ENCODE measurements at regions not wholly inside any gene's neighbourhood (a gene's known extent, or its start where the extent isn't known, plus 50 kb on each side); places are given as distances from the start of the nearest gene placed in this dataset.
"Not testable (repeated sequence)": the region's sequence is repeated elsewhere in the genome, so short reads cannot be mapped to it uniquely, and the experiment has no call there.

- Histone ChIP-seq H3K4me3 (ENCODE audit: insufficient read depth, low read depth, low read length) (no peak overlapping the region), H3K27me3 (ENCODE audit: control insufficient read depth, insufficient read depth, low read length) (no peaks in the 10 kb centered on the region), H3K36me3 (replicated peaks; ENCODE audit: control insufficient read depth, insufficient read depth, low read length) (no peaks in the 10 kb centered on the region)
- DNase-seq = no peak
Observed at GRCh38 chr12:20044846-20045245, 323.5 kb upstream of the PDE3A start.

DNA sequence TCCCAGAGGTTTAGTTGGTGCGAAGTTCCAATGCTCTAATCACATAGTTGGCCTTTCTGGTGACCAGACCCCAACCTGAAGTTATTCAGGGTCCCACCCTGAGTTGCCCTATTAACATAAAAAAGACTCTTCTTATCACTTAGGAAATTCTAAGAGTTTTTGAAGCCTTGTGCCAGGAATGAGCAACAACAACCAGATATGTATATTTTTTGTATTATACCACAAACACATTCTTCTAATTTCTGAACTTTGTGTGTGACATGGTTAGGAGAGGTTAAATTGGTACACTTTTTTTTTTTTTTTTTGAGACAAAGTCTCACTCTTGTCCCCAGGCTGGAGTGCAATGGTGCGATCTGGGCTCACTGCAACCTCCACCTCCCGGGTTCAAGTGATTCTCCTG is 320.4 kb upstream of the PDE3A start:
- Histone ChIP-seq H3K27me3 (ENCODE audit: control insufficient read depth, insufficient read depth, low read length) (no peaks in the 10 kb centered on the region), H3K4me3 (ENCODE audit: insufficient read depth, low read depth, low read length) (no peak overlapping the region), H3K36me3 (replicated peaks; ENCODE audit: control insufficient read depth, insufficient read depth, low read length) (no peaks in the 10 kb centered on the region)

DNA sequence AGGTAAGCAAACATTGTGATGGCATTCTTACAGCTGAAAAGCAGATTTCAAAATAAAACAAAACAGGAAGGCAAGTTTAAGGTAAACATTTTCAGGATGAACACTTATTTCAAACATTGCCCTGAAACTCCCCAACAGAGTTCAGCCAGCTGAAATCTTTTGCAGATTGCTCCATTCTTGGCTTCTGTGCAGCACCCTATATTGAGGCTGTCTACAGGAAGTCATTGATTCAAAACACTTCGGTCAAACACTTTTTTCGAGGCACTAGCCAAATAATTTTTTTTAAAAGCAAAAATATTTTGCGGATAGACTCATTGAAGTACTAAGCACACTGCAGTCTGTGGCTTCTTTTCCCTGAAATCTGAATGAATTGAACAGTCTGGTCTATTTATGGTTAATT is 318.1 kb upstream of the PDE3A start:
- Histone ChIP-seq H3K27me3 (ENCODE audit: control insufficient read depth, insufficient read depth, low read length) (no peaks in the 10 kb centered on the region), H3K36me3 (replicated peaks; ENCODE audit: control insufficient read depth, insufficient read depth, low read length) (no peaks in the 10 kb centered on the region), H3K4me3 (ENCODE audit: insufficient read depth, low read depth, low read length) (no peak overlapping the region)
- no peak for DNase-seq

More for the DNA sequence above, 320.4 kb upstream of the PDE3A start:
- no peak for DNase-seq

DNA sequence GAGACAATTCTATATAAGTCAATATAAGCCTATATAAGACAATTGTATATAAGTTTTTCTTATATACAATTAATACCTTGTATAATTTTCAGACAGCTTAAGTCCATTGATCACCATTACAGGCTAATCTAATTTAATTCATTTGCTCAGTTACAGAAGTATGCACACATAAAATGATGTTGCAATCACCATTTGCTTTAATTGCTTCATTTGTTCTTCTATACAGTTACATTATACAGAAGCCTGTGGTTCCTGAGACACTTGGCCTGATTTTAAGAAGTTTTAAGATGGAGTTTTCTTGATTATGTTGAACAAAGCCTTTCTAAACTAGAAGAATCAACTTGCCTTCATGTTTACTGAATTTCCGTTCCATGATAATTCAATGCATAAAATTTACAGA is 314.6 kb upstream of the PDE3A start:
- Histone ChIP-seq H3K4me3 (ENCODE audit: insufficient read depth, low read depth, low read length) (no peak overlapping the region), H3K36me3 (replicated peaks; ENCODE audit: control insufficient read depth, insufficient read depth, low read length) (no peaks in the 10 kb centered on the region), H3K27me3 (ENCODE audit: control insufficient read depth, insufficient read depth, low read length) (no peaks in the 10 kb centered on the region)
- DNase-seq = no peak

- DNase-seq = no peak
- Histone ChIP-seq H3K4me3 (ENCODE audit: insufficient read depth, low read depth, low read length) (no peak overlapping the region), H3K36me3 (replicated peaks; ENCODE audit: control insufficient read depth, insufficient read depth, low read length) (no peaks in the 10 kb centered on the region), H3K27me3 (ENCODE audit: control insufficient read depth, insufficient read depth, low read length) (no peaks in the 10 kb centered on the region)
Observed at GRCh38 chr12:20055856-20056255, 312.5 kb upstream of the PDE3A start.

DNA sequence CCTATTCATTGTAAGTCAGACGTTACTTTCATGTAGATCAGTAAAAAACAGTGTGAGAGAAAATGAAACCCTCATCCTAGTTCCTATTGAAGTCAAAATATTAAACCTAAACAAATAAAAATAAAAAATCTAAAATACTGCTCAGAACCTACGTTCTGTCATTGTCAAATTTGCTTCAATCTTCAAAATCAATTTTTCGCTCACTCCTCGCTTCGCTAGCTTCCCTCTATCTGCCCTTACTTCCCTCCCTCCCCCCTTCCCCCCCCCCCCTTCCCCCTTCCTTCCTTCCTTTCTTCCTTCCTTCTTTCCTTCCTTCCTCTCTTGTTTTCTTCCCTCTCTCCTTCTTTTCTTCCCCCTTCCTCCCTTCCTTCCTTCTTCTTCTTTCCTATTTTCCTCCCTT is 310.9 kb upstream of the PDE3A start:
- no peaks in the 10 kb centered on the region for H3K27me3 ChIP-seq (ENCODE audit: control insufficient read depth, insufficient read depth, low read length)
- H3K36me3 ChIP-seq (replicated peaks; ENCODE audit: control insufficient read depth, insufficient read depth, low read length) = no peaks in the 10 kb centered on the region
- no peak for DNase-seq
- no peak overlapping the region for H3K4me3 ChIP-seq (ENCODE audit: insufficient read depth, low read depth, low read length)

GRCh38 chr12:20063116-20063515 is 305.2 kb upstream of the PDE3A start:
- no peak for DNase-seq
- no peaks in the 10 kb centered on the region for H3K27me3 ChIP-seq (ENCODE audit: control insufficient read depth, insufficient read depth, low read length)
- no peak overlapping the region for H3K4me3 ChIP-seq (ENCODE audit: insufficient read depth, low read depth, low read length)
- no peaks in the 10 kb centered on the region for H3K36me3 ChIP-seq (replicated peaks; ENCODE audit: control insufficient read depth, insufficient read depth, low read length)

- H3K36me3 ChIP-seq (replicated peaks; ENCODE audit: control insufficient read depth, insufficient read depth, low read length) = no peaks in the 10 kb centered on the region
- no peaks in the 10 kb centered on the region for H3K27me3 ChIP-seq (ENCODE audit: control insufficient read depth, insufficient read depth, low read length)
- no peak for DNase-seq
- H3K4me3 ChIP-seq (ENCODE audit: insufficient read depth, low read depth, low read length) = no peak overlapping the region
Observed at GRCh38 chr12:20077618-20078017, 290.7 kb upstream of the PDE3A start.

- Histone ChIP-seq H3K27me3 (ENCODE audit: control insufficient read depth, insufficient read depth, low read length) (no peaks in the 10 kb centered on the region), H3K36me3 (replicated peaks; ENCODE audit: control insufficient read depth, insufficient read depth, low read length) (no peaks in the 10 kb centered on the region), H3K4me3 (ENCODE audit: insufficient read depth, low read depth, low read length) (no peak overlapping the region)
- DNase-seq = no peak
Observed at GRCh38 chr12:20089077-20089476, 279.3 kb upstream of the PDE3A start.

DNA sequence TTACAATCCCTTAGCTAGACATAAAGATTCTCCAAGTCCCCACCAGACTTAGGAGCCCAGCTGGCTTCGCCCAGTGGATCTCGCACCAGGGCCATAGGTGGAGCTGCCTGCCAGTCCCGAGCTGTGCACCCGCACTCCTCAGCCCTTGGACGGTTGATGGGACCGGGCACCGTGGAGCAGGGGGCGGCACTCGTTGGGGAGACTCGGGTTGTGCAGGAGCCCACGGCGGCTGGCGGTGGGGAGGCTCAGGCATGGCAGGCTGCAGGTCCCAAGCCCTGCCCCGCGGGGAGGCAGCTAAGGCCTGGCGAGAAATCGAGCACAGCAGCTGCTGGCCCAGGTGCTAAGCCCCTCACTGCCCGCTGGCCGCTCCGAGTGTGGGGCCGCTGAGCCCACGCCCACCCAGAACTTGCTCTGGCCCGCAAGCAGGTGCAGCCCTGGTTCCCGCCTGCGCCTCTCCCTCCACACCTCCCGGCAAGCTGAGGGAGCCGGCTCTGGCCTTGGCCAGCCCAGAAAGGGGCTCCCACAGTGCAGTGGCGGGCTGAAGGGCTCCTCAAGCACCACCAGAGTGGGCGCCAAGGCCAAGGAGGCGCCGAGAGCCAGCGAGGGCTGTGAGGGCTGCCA is 275.0 kb upstream of the PDE3A start:
- H3K36me3 ChIP-seq (replicated peaks; ENCODE audit: control insufficient read depth, insufficient read depth, low read length); DNase-seq; H3K4me3 ChIP-seq (ENCODE audit: insufficient read depth, low read depth, low read length); H3K27me3 ChIP-seq (ENCODE audit: control insufficient read depth, insufficient read depth, low read length): not testable (repeated sequence)

DNA sequence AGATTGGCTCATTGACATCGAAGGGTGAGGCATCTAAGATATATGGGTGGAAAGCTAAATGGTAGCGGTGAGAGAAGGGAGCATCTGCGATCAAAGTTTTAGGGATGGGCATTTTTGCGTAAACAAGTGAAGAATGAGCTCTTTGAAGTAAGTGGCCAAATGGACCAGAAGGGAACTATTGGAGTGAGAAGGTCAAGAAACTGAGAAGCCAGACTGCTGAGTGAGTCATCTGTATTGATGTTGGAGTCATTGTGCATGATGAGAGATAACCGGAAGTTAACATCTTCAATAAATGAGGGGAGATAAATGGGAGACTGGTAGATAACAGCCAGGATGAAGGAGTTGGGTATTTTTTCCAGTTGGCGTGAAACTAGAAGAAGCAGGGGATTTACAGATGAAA is 271.9 kb upstream of the PDE3A start:
- H3K36me3 ChIP-seq (replicated peaks; ENCODE audit: control insufficient read depth, insufficient read depth, low read length) = no peaks in the 10 kb centered on the region
- H3K27me3 ChIP-seq (ENCODE audit: control insufficient read depth, insufficient read depth, low read length) = no peaks in the 10 kb centered on the region
- no peak overlapping the region for H3K4me3 ChIP-seq (ENCODE audit: insufficient read depth, low read depth, low read length)
- DNase-seq = no peak

DNA sequence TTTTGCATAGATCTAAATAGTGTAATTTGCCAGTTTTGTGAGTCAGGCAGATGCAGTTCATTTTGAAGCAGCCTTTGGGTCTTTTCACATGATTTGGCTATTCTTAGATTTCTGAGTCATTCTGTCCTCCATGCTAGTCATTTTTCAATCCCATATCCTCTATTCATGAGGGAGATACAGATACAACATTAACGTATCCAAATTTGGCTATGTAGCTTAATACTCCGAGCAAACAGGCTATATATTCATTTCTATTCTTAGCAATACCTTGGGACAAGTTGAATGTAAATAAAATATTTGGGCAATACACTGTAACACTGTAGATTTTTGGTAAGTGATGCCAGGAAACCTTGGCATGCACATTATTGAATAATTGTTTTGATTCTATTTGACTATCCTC is 270.7 kb upstream of the PDE3A start:
- Histone ChIP-seq H3K4me3 (ENCODE audit: insufficient read depth, low read depth, low read length) (no peak overlapping the region), H3K36me3 (replicated peaks; ENCODE audit: control insufficient read depth, insufficient read depth, low read length) (no peaks in the 10 kb centered on the region), H3K27me3 (ENCODE audit: control insufficient read depth, insufficient read depth, low read length) (no peaks in the 10 kb centered on the region)
- DNase-seq = no peak

DNA sequence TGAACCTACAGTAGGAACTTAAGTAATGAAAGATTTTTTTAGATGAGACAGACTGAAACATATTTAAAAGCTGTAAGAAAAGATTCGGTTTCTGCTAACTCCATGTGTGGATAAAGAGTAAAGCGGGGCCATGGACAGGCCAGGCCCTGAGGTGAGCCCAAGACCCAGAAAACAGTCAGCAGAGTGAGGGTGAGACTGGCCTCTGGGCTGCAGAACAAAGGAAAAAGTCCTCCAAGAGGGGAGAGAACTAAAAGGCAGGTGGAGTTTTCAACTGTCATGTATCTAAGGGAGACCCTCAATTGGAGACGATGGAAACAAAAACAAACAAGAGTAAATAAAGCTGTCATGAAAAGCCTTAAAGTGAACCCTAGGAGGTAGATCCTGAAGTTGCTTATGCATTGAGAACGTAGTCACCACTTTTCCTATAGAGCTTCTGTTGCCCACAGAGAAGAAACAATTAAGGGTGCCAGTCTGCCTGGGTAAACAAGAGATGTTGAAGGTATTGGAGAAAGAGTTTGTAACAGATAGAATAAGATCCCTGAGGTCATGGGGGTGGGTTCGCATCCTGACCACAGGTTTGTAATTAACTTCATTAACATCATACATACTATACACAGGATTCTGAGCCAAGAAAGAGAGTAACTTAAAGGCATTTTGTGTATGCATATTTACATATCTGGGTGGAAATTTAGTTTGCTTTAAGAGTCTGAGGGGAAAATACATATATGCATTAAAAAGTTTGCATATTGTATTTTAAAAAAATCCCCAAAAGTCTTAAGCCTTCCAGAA is 268.7 kb upstream of the PDE3A start:
- Histone ChIP-seq H3K27me3 (ENCODE audit: control insufficient read depth, insufficient read depth, low read length) (no peaks in the 10 kb centered on the region), H3K36me3 (replicated peaks; ENCODE audit: control insufficient read depth, insufficient read depth, low read length) (no peaks in the 10 kb centered on the region), H3K4me3 (ENCODE audit: insufficient read depth, low read depth, low read length) (no peak overlapping the region)
- DNase-seq = peak; percentile 19

DNA sequence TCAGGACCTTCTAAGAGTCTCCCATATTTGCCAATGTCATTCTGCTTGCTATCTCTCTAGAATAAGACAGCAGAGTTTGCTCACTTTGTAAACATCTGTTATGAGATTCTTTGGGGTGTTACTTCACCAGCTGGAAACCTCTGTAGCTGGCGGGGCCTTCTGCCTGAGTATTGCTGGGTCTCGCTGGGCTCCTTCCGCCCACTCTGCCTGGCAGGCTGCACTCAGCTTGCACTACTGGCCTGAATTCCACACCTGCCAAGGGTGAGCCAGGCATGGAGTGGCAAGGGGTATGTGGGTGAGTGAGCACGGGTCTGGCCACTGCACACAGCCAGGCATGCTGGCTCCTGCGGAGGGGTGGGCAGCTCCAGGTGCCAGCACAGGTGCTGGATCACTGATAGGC is 267.3 kb upstream of the PDE3A start:
- no peaks in the 10 kb centered on the region for H3K27me3 ChIP-seq (ENCODE audit: control insufficient read depth, insufficient read depth, low read length)
- no peak overlapping the region for H3K4me3 ChIP-seq (ENCODE audit: insufficient read depth, low read depth, low read length)
- DNase-seq = no peak
- no peaks in the 10 kb centered on the region for H3K36me3 ChIP-seq (replicated peaks; ENCODE audit: control insufficient read depth, insufficient read depth, low read length)

DNA sequence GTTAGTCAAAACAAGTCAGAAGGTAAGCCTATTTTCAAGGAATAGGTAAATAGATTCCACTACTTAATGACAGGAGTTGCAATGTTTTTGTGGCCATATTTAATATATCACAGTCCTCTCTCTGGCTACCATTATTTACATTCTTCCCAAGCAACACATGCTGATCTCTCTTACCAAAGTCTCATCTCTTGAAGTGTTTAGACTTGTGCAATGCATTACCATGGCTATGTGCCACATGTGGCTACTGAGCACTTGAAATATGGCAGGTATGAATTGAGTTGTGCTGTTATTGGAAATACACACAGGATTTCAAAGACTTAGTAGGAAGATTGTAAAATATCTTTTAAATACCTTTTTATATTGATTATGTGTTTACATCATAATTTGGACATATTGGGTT is 262.4 kb upstream of the PDE3A start:
- no peak for DNase-seq
- Histone ChIP-seq H3K27me3 (ENCODE audit: control insufficient read depth, insufficient read depth, low read length) (no peaks in the 10 kb centered on the region), H3K4me3 (ENCODE audit: insufficient read depth, low read depth, low read length) (no peak overlapping the region), H3K36me3 (replicated peaks; ENCODE audit: control insufficient read depth, insufficient read depth, low read length) (no peaks in the 10 kb centered on the region)
